HepG2 (cell line): ENCODE measurements at regions not wholly inside any gene's neighbourhood (a gene's known extent, or its start where the extent isn't known, plus 50 kb on each side); places are given as distances from the start of the nearest gene placed in this dataset.

ENCODE experiments used
- ATAC-seq: fragments of 200-7000 bp; cut with Tn5 transposase; 3 replicates; pipeline ENCODE4 v1.9.1; 2020; ENCODE audit warnings: mild to moderate bottlenecking, moderate library complexity
- BruUV-seq: library from RNA; stranded (reverse); fragments of 400-500 nt; replicated peaks from 2 replicates; lab custom pipeline; 2021; lab: Mats Ljungman, UMichigan
- CTCF ChIA-PET: fragments of 300-600 bp; formaldehyde crosslinking; extraction: SDS; loops from one replicate; lab custom pipeline; 2021; ENCODE audit warnings: low total read pairs, inconsistent platforms, low intra/inter-chr PET ratio; lab: Yijun Ruan, JAX
- POLR2A ChIA-PET: fragments of 350-600 bp; sonication (Branson Sonifier 250); formaldehyde crosslinking; loops from one replicate; lab custom pipeline; 2020; ENCODE audit warnings: antibody characterized with exemption, inconsistent platforms; lab: Yijun Ruan, JAX
- DNase-seq: peaks from one replicate; pipeline ENCODE4 v3.0.0-alpha.2; 2015; ENCODE audit warnings: low spot score
- FAIRE-seq: peaks from 3 replicates; lab custom pipeline; 2011; peaks lifted over from hg19 to GRCh38; lab: Jason Lieb, UNC
- H2AFZ ChIP-seq: one replicate; pipeline ENCODE4 v1.6.1; 2011; ENCODE audit warnings: low read length, inconsistent platforms
- H3K27ac ChIP-seq: fragments of 300-600 bp; 3 replicates; pipeline ENCODE4 v1.8.0; 2011; ENCODE audit warnings: mixed run types, mild to moderate bottlenecking, mixed read lengths, low read length, inconsistent platforms; ENCODE audit not compliant: insufficient read depth; ENCODE audit errors: extremely low read length
- H3K27me3 ChIP-seq, 2 experiments: fragments of 200-600 bp in 1 of 2; 2 replicates in 1 of 2; 3 replicates in 1 of 2; pipeline versions ENCODE4 v1.6.0 to v1.8.0; 2011; ENCODE audit warnings: low read length in 2 of 2, mild to moderate bottlenecking in 2 of 2, moderate library complexity in 2 of 2, inconsistent platforms in 1 of 2; ENCODE audit not compliant: insufficient read depth in 2 of 2, control insufficient read depth in 1 of 2
- H3K36me3 ChIP-seq, 2 experiments: fragments of 200-600 bp in 1 of 2; replicated peaks in 1 of 2; 2 replicates in 1 of 2; 3 replicates in 1 of 2; pipeline versions ENCODE4 v1.5.1 to v1.8.0; 2011; ENCODE audit warnings: low read length in 2 of 2, inconsistent platforms in 1 of 2; ENCODE audit not compliant: insufficient read depth in 2 of 2, control insufficient read depth in 1 of 2
- H3K4me1 ChIP-seq: 2 replicates; pipeline ENCODE4 v1.5.1; 2012; ENCODE audit warnings: low read length, inconsistent platforms; ENCODE audit not compliant: insufficient read depth
- H3K4me2 ChIP-seq: 2 replicates; pipeline ENCODE4 v1.6.0; 2011; ENCODE audit warnings: low read depth, low read length, inconsistent platforms
- H3K4me3 ChIP-seq, 3 experiments: fragments of 200-600 bp in 1 of 3; sonication (generic), shearing (Covaris generic) in 1 of 3; replicated peaks in 1 of 3; 2 replicates each; pipeline ENCODE4 v1.5.1; 2011 to 2016; ENCODE audit warnings: low read length in 3 of 3, inconsistent platforms in 2 of 3, low read depth in 2 of 3, mild to moderate bottlenecking in 2 of 3, control low read depth in 1 of 3, mixed read lengths in 1 of 3; ENCODE audit not compliant: insufficient read depth in 1 of 3
- H3K79me2 ChIP-seq: one replicate; pipeline ENCODE4 v1.6.1; 2011; ENCODE audit warnings: low read length, inconsistent platforms; ENCODE audit not compliant: insufficient read depth
- H3K9ac ChIP-seq: 2 replicates; pipeline ENCODE4 v1.6.0; 2011; ENCODE audit warnings: mild to moderate bottlenecking, low read depth, low read length, inconsistent platforms; ENCODE audit not compliant: insufficient read depth
- H3K9me3 ChIP-seq: 2 replicates; pipeline ENCODE4 v1.5.1; 2012; ENCODE audit warnings: mild to moderate bottlenecking, low read length
- H4K20me1 ChIP-seq: 2 replicates; pipeline ENCODE4 v1.6.0; 2011; ENCODE audit warnings: inconsistent platforms, mild to moderate bottlenecking, low read length, moderate library complexity; ENCODE audit not compliant: insufficient read depth
- ATF5 ChIP-seq: sonication (generic); formaldehyde crosslinking; IDR thresholded peaks from 2 replicates; pipeline ENCODE4 v1.4.0; 2020; ENCODE audit warnings: mild to moderate bottlenecking, low read depth, missing genetic modification reagents
- SALL2 ChIP-seq: sonication (generic); formaldehyde crosslinking; IDR thresholded peaks from 2 replicates; pipeline ENCODE4 v1.8.1; 2023; ENCODE audit warnings: mild to moderate bottlenecking, missing genetic modification reagents, inconsistent platforms
- SP4 ChIP-seq: sonication (generic); formaldehyde crosslinking; IDR thresholded peaks from 2 replicates; pipeline ENCODE4 v1.8.1; 2023; ENCODE audit warnings: mild to moderate bottlenecking, missing genetic modification reagents
- TEAD3 ChIP-seq: optimal IDR thresholded peaks from 2 replicates; pipeline ENCODE3; 2016; ENCODE audit warnings: borderline replicate concordance
- ZFP36L1 ChIP-seq: sonication (generic); formaldehyde crosslinking; IDR thresholded peaks from 2 replicates; pipeline ENCODE4 v1.8.0; 2022; ENCODE audit warnings: mild to moderate bottlenecking, missing genetic modification reagents, moderate library complexity
- ZFX ChIP-seq: sonication (generic); formaldehyde crosslinking; IDR thresholded peaks from 2 replicates; pipeline ENCODE4 v1.4.0; 2020; ENCODE audit warnings: mild to moderate bottlenecking, low read depth, missing genetic modification reagents, moderate library complexity
- ZNF264 ChIP-seq: sonication (generic); formaldehyde crosslinking; IDR thresholded peaks from 2 replicates; pipeline ENCODE4 v1.4.0; 2020; ENCODE audit warnings: missing genetic modification reagents
- ZNF770 ChIP-seq: sonication (generic); formaldehyde crosslinking; IDR thresholded peaks from 2 replicates; pipeline ENCODE4 v1.5.0; 2020; ENCODE audit warnings: mild to moderate bottlenecking, missing genetic modification reagents
- WGBS: methylation state at CpG from one replicate; pipeline ENCODE4 v1.1.6; 2017; ENCODE audit warnings: low lambda C conversion rate; 5-methylcytosine and 5-hydroxymethylcytosine counted together
- in situ Hi-C: cut with HindIII; loops from 2 replicates; pipeline ENCODE4 v1.10.0; 2017; ENCODE audit warnings: low pct_unique_long_range_greater_than_20kb; ENCODE audit not compliant: extremely low pct_ligation_motif_present
- intact Hi-C: fragments of 100-400 bp; cut with micrococcal nuclease; formaldehyde crosslinking; loops from one replicate; pipeline ENCODE4 v1.10.0; 2022; ENCODE audit not compliant: unreplicated experiment

- TF ChIP-seq ZFX (CRISPR knock-in tag), result no peak
Observed at GRCh38 chr4:79073471-79073870, 134.2 kb upstream of the PAQR3 start (continued).

- Histone ChIP-seq H3K27ac (no peak overlapping the region), H3K4me2 (no peak overlapping the region), H3K27me3 (no peaks in the 10 kb centered on the region), H3K9me3 (no peaks in the 10 kb centered on the region)
- TF ChIP-seq ATF5 (no peak), TEAD3 (CRISPR knock-in tag) (no peak), ZFP36L1 (CRISPR knock-in tag) (no peak), ZNF264 (no peak), SP4 (CRISPR knock-in tag) (no peak), ZNF770 (CRISPR knock-in tag) (no peak), SALL2 (no peak)
- TF ChIP-seq, all 625 proteins: peak for 0
- H3K9ac ChIP-seq, result no peak overlapping the region
- no peak overlapping the region for H2AFZ ChIP-seq
- no peak for DNase-seq
- no peaks in the 10 kb centered on the region for H3K36me3 ChIP-seq
- H3K79me2 ChIP-seq, result no peaks in the 10 kb centered on the region
- H3K4me1 ChIP-seq, result no peaks in the 10 kb centered on the region
- ChIA-PET CTCF (no interaction called here), POLR2A (no interaction called here)
- no peaks in the 10 kb centered on the region for H4K20me1 ChIP-seq
- no peak for FAIRE-seq
- WGBS, result 0% methylated on average over 1 of the region's 1 CpG
- intact Hi-C loops (no loop called here), in situ Hi-C loops (no loop called here)
- H3K4me3 ChIP-seq, result no peak overlapping the region
- BruUV-seq, result no TSS peak
- no peak for ATAC-seq
Observed at GRCh38 chr4:79065262-79065661, 126.0 kb upstream of the PAQR3 start.
